ENCODE measurements at regions not wholly inside any gene's neighbourhood (a gene's known extent, or its start where the extent isn't known, plus 50 kb on each side); places are given as distances from the start of the nearest gene placed in this dataset.

GRCh38 chr10:58971796-58972491 lies 204.5 kb upstream of the PHYHIPL start:
- ATAC-seq (ENCODE audit: low read depth) = no peak
- Histone ChIP-seq H2AFZ (ENCODE audit: insufficient read depth, low read depth, low read length, poor library complexity, severe bottlenecking) (no peak overlapping the region), H3K36me3 (replicated peaks in 1 of 2; ENCODE audit: control extremely low read depth in 1 of 2, control insufficient read depth in 1 of 2, extremely low read depth in 1 of 2, insufficient read depth in 2 of 2, low read length in 1 of 2) (no peaks in the 10 kb centered on the region), H3K4me3 (ENCODE audit: control extremely low read depth in 1 of 5, extremely low read depth in 1 of 5, insufficient read depth in 1 of 5, low read depth in 2 of 5, low read length in 4 of 5) (no peak overlapping the region), H3K9me3 (ENCODE audit: control extremely low read depth in 1 of 3, control insufficient read depth in 2 of 3, insufficient read depth in 1 of 3, low read length in 2 of 3) (peaks cover 0 to 3% (median 0%) of the 10 kb centered on the region in 3 donors), H3K4me1 (ENCODE audit: control insufficient read depth in 2 of 2, insufficient read depth in 2 of 2, low read length in 2 of 2) (no peaks in the 10 kb centered on the region), H3K27ac (ENCODE audit: low read length in 2 of 2) (no peak overlapping the region), H4K20me1 (ENCODE audit: control insufficient read depth, insufficient read depth, low read length, poor library complexity, severe bottlenecking) (no peaks in the 10 kb centered on the region), H3K79me2 (ENCODE audit: control insufficient read depth, insufficient read depth, low read length) (no peaks in the 10 kb centered on the region), H3K4me2 (replicated peaks; ENCODE audit: low read depth, low read length, poor library complexity, severe bottlenecking) (no peak overlapping the region), H3K27me3 (replicated peaks in 1 of 4; ENCODE audit: control extremely low read depth in 1 of 4, control insufficient read depth in 3 of 4, insufficient read depth in 4 of 4, low read length in 3 of 4) (peaks cover 0 to 3% (median 0%) of the 10 kb centered on the region in 4 experiments), H3K9ac (ENCODE audit: low read length) (no peak overlapping the region)
- TF ChIP-seq EZH2 (IDR thresholded peaks at IDR 0.05; ENCODE audit: borderline replicate concordance, insufficient read depth, low read depth, low read length, poor library complexity, severe bottlenecking) = no peak
- TF ChIP-seq, protein P1, sequence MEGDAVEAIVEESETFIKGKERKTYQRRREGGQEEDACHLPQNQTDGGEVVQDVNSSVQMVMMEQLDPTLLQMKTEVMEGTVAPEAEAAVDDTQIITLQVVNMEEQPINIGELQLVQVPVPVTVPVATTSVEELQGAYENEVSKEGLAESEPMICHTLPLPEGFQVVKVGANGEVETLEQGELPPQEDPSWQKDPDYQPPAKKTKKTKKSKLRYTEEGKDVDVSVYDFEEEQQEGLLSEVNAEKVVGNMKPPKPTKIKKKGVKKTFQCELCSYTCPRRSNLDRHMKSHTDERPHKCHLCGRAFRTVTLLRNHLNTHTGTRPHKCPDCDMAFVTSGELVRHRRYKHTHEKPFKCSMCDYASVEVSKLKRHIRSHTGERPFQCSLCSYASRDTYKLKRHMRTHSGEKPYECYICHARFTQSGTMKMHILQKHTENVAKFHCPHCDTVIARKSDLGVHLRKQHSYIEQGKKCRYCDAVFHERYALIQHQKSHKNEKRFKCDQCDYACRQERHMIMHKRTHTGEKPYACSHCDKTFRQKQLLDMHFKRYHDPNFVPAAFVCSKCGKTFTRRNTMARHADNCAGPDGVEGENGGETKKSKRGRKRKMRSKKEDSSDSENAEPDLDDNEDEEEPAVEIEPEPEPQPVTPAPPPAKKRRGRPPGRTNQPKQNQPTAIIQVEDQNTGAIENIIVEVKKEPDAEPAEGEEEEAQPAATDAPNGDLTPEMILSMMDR (IDR thresholded peaks at IDR 0.05) = no peak
- intact Hi-C loops (cut with micrococcal nuclease) = no loop called here
- peaks cover 4% of the 10 kb centered on the region for H3K27me3 Mint-ChIP-seq
- no peaks in the 10 kb centered on the region for H3K4me1 Mint-ChIP-seq
- ChIA-PET POLR2A (no interaction called here), CTCF (no interaction called here)
- no peaks in the 10 kb centered on the region for H3K9me3 Mint-ChIP-seq (ENCODE audit: insufficient read depth)
- H3K4me3 Mint-ChIP-seq = no peak overlapping the region
- no peak overlapping the region for H3K27ac Mint-ChIP-seq
- DNase-seq = no peak
- WGBS (ENCODE audit: insufficient coverage) = no CpG with 5 or more reads among the region's 2 CpGs

DNA sequence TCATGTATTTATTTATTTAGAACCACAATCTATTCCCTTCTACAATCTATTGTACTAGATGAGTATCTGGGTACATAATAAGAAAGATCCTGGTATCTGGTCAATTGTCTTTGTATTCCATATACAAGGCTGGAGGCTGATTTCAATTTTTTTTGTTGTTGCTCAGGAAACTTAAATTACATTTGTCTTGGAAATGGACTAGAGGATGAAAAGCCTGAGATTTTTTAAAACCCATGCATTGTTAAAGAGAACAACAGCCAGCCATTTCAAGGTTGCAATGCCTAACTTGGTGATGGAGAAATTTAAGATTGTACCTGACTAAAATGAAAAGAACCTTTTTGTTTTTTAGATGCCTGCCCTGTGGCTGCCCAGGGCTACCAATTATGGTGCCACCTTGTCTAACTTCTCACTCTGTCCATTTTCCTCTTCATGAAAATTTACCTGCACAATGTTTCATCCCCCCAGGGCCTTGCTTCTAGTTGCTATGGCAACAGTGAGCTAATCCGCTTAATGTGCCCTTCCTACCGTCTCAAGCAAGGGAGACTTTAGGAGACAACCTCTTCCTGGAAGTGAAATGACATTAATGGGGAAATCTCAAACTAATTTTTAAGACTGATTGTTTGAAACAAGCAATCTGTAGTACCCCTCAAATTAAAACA lies 203.7 kb upstream of the PHYHIPL start:
- Histone ChIP-seq H3K4me3 (ENCODE audit: control extremely low read depth in 1 of 5, extremely low read depth in 1 of 5, insufficient read depth in 1 of 5, low read depth in 2 of 5, low read length in 4 of 5) (no peak overlapping the region), H3K9ac (ENCODE audit: low read length) (no peak overlapping the region), H3K4me1 (ENCODE audit: control insufficient read depth in 2 of 2, insufficient read depth in 2 of 2, low read length in 2 of 2) (no peaks in the 10 kb centered on the region), H3K27ac (ENCODE audit: low read length in 2 of 2) (no peak overlapping the region), H3K79me2 (ENCODE audit: control insufficient read depth, insufficient read depth, low read length) (no peaks in the 10 kb centered on the region), H3K4me2 (replicated peaks; ENCODE audit: low read depth, low read length, poor library complexity, severe bottlenecking) (no peak overlapping the region), H3K36me3 (replicated peaks in 1 of 2; ENCODE audit: control extremely low read depth in 1 of 2, control insufficient read depth in 1 of 2, extremely low read depth in 1 of 2, insufficient read depth in 2 of 2, low read length in 1 of 2) (no peaks in the 10 kb centered on the region), H4K20me1 (ENCODE audit: control insufficient read depth, insufficient read depth, low read length, poor library complexity, severe bottlenecking) (no peaks in the 10 kb centered on the region), H2AFZ (ENCODE audit: insufficient read depth, low read depth, low read length, poor library complexity, severe bottlenecking) (no peak overlapping the region), H3K27me3 (replicated peaks in 1 of 4; ENCODE audit: control extremely low read depth in 1 of 4, control insufficient read depth in 3 of 4, insufficient read depth in 4 of 4, low read length in 3 of 4) (peaks cover 0 to 3% (median 0%) of the 10 kb centered on the region in 4 experiments), H3K9me3 (ENCODE audit: control extremely low read depth in 1 of 3, control insufficient read depth in 2 of 3, insufficient read depth in 1 of 3, low read length in 2 of 3) (peaks cover 0 to under 1% (median 0%) of the 10 kb centered on the region in 3 donors)
- Mint-ChIP-seq H3K27ac (no peak overlapping the region), H3K27me3 (no peaks in the 10 kb centered on the region), H3K4me3 (no peak overlapping the region), H3K4me1 (no peaks in the 10 kb centered on the region), H3K9me3 (ENCODE audit: insufficient read depth) (no peaks in the 10 kb centered on the region)
- no CpG with 5 or more reads among the region's 2 CpGs for WGBS (ENCODE audit: insufficient coverage)
- ATAC-seq (ENCODE audit: low read depth) = no peak
- DNase-seq = no peak
- ChIA-PET CTCF (no interaction called here), POLR2A (no interaction called here)
- intact Hi-C loops (cut with micrococcal nuclease) = no loop called here
- no peak for TF ChIP-seq EZH2 (IDR thresholded peaks at IDR 0.05; ENCODE audit: borderline replicate concordance, insufficient read depth, low read depth, low read length, poor library complexity, severe bottlenecking)
- TF ChIP-seq, protein P1 (IDR thresholded peaks at IDR 0.05) = no peak

Measured in B cell (primary cell).